WERI-Rb-1 (cell line): ENCODE measurements at regions not wholly inside any gene's neighbourhood (a gene's known extent, or its start where the extent isn't known, plus 50 kb on each side); places are given as distances from the start of the nearest gene placed in this dataset.

Source experiments
- DNase-seq: peaks from one replicate; pipeline ENCODE4 v3.0.0-alpha.2; 2020
- H3K27ac ChIP-seq: fragments of 250-450 bp; sonication (Bioruptor Pico); 2 replicates; pipeline ENCODE4 v1.5.1; 2020; ENCODE audit warnings: mild to moderate bottlenecking, moderate library complexity
- H3K27me3 ChIP-seq: fragments of 250-450 bp; sonication (Bioruptor Pico); 2 replicates; pipeline ENCODE4 v1.5.1; 2021; ENCODE audit warnings: mild to moderate bottlenecking, low read depth, moderate library complexity; ENCODE audit not compliant: insufficient read depth, severe bottlenecking
- H3K36me3 ChIP-seq: fragments of 250-450 bp; sonication (Bioruptor Pico); 2 replicates; pipeline ENCODE4 v1.5.1; 2020; ENCODE audit warnings: mild to moderate bottlenecking, moderate library complexity
- H3K4me3 ChIP-seq: 2 replicates; pipeline ENCODE4 v1.5.1; 2011; ENCODE audit warnings: low read depth, mild to moderate bottlenecking, control low read depth, low read length
- H3K9me3 ChIP-seq: fragments of 250-450 bp; sonication (Bioruptor Pico); 2 replicates; pipeline ENCODE4 v1.5.1; 2021; ENCODE audit warnings: mild to moderate bottlenecking, moderate library complexity; ENCODE audit not compliant: severe bottlenecking
- CTCF ChIP-seq: IDR thresholded peaks from 2 replicates; pipeline ENCODE4 v1.5.1; 2011; ENCODE audit warnings: low read depth, mild to moderate bottlenecking, control low read depth, inconsistent platforms, low read length

- peaks cover 6% of the 10 kb centered on the region for H3K9me3 ChIP-seq
- H3K27me3 ChIP-seq: no peaks in the 10 kb centered on the region
- H3K36me3 ChIP-seq: no peaks in the 10 kb centered on the region
- DNase-seq: peak; percentile 64
- no peak overlapping the region for H3K4me3 ChIP-seq
- TF ChIP-seq CTCF: no peak
- H3K27ac ChIP-seq: no peak overlapping the region
These were observed 259.2 kb downstream of the TOMM20 start for GRCh38 chr1:234869182-234870019.

- Histone ChIP-seq H3K4me3 (no peak overlapping the region), H3K27ac (no peak overlapping the region), H3K36me3 (no peaks in the 10 kb centered on the region), H3K27me3 (no peaks in the 10 kb centered on the region), H3K9me3 (peaks cover 6% of the 10 kb centered on the region)
- DNase-seq: no peak
- no peak for TF ChIP-seq CTCF
These were observed 258.5 kb upstream of the IRF2BP2 start for GRCh38 chr1:234868296-234869147.

- no peak overlapping the region for H3K27ac ChIP-seq
These were observed 256.3 kb upstream of the IRF2BP2 start for GRCh38 chr1:234866007-234866866.

GRCh38 chr1:234865171-234866006 lies 255.4 kb upstream of the IRF2BP2 start:
- H3K36me3 ChIP-seq: no peaks in the 10 kb centered on the region
- peaks cover 6% of the 10 kb centered on the region for H3K9me3 ChIP-seq
- no peak for DNase-seq
- peak; percentile 53 for TF ChIP-seq CTCF
- H3K27me3 ChIP-seq: no peaks in the 10 kb centered on the region
- H3K4me3 ChIP-seq: no peak overlapping the region
- H3K27ac ChIP-seq: no peak overlapping the region

More at GRCh38 chr1:234866007-234866866, 256.3 kb upstream of the IRF2BP2 start:
- Histone ChIP-seq H3K36me3 (no peaks in the 10 kb centered on the region), H3K4me3 (no peak overlapping the region), H3K27me3 (no peaks in the 10 kb centered on the region), H3K9me3 (peaks cover 6% of the 10 kb centered on the region)
- TF ChIP-seq CTCF: no peak
- DNase-seq: no peak

- Histone ChIP-seq H3K9me3 (peaks cover 6% of the 10 kb centered on the region), H3K4me3 (no peak overlapping the region), H3K27me3 (no peaks in the 10 kb centered on the region), H3K27ac (no peak overlapping the region), H3K36me3 (no peaks in the 10 kb centered on the region)
- no peak for TF ChIP-seq CTCF
- no peak for DNase-seq
These were observed 254.1 kb upstream of the IRF2BP2 start for GRCh38 chr1:234864116-234864515.
